IPS-18a (cell line): ENCODE measurements at regions not wholly inside any gene's neighbourhood (a gene's known extent, or its start where the extent isn't known, plus 50 kb on each side); places are given as distances from the start of the nearest gene placed in this dataset.

Experiments used
- H3K27ac ChIP-seq: one replicate; pipeline ENCODE4 v1.5.1; 2013; ENCODE audit warnings: low read length
- H3K27me3 ChIP-seq: one replicate; pipeline ENCODE4 v1.6.1; 2013; ENCODE audit warnings: mild to moderate bottlenecking, low read length; ENCODE audit not compliant: control insufficient read depth, insufficient read depth
- H3K36me3 ChIP-seq: one replicate; pipeline ENCODE4 v1.6.1; 2013; ENCODE audit warnings: low read depth, low read length; ENCODE audit not compliant: control insufficient read depth
- H3K4me1 ChIP-seq: one replicate; pipeline ENCODE4 v1.6.1; 2013; ENCODE audit warnings: low read depth, low read length; ENCODE audit not compliant: control insufficient read depth
- H3K4me3 ChIP-seq: one replicate; pipeline ENCODE4 v1.5.1; 2013; ENCODE audit warnings: low read length
- H3K9ac ChIP-seq: one replicate; pipeline ENCODE4 v1.6.1; 2013; ENCODE audit warnings: mild to moderate bottlenecking, low read length, moderate library complexity
- H3K9me3 ChIP-seq: one replicate; pipeline ENCODE4 v1.6.1; 2013; ENCODE audit warnings: low read depth, low read length; ENCODE audit not compliant: control insufficient read depth

- H3K4me3 ChIP-seq = no peak overlapping the region
- H3K4me1 ChIP-seq = no peaks in the 10 kb centered on the region
- H3K9ac ChIP-seq = no peak overlapping the region
- no peaks in the 10 kb centered on the region for H3K27me3 ChIP-seq
- H3K9me3 ChIP-seq = no peaks in the 10 kb centered on the region
- H3K27ac ChIP-seq = no peak overlapping the region
- H3K36me3 ChIP-seq = no peaks in the 10 kb centered on the region
These were observed 163.9 kb upstream of the AFDN start for GRCh38 chr6:167662881-167663205.

- Histone ChIP-seq H3K9ac (no peak overlapping the region), H3K36me3 (no peaks in the 10 kb centered on the region), H3K27ac (no peak overlapping the region), H3K4me3 (no peak overlapping the region), H3K27me3 (no peaks in the 10 kb centered on the region), H3K9me3 (no peaks in the 10 kb centered on the region), H3K4me1 (no peaks in the 10 kb centered on the region)
These were observed 163.4 kb upstream of the AFDN start for GRCh38 chr6:167663316-167663715.

GRCh38 chr6:167663784-167664443 is 162.8 kb upstream of the AFDN start:
- Histone ChIP-seq H3K36me3 (no peaks in the 10 kb centered on the region), H3K4me3 (no peak overlapping the region), H3K27ac (no peak overlapping the region), H3K27me3 (no peaks in the 10 kb centered on the region), H3K9ac (no peak overlapping the region), H3K9me3 (no peaks in the 10 kb centered on the region), H3K4me1 (no peaks in the 10 kb centered on the region)

GRCh38 chr6:167664678-167665660 is 161.7 kb upstream of the AFDN start:
- Histone ChIP-seq H3K4me1 (no peaks in the 10 kb centered on the region), H3K27ac (no peak overlapping the region), H3K36me3 (no peaks in the 10 kb centered on the region), H3K9me3 (no peaks in the 10 kb centered on the region), H3K9ac (no peak overlapping the region), H3K27me3 (no peaks in the 10 kb centered on the region), H3K4me3 (no peak overlapping the region)

- no peaks in the 10 kb centered on the region for H3K36me3 ChIP-seq
- H3K4me3 ChIP-seq = no peak overlapping the region
- H3K27ac ChIP-seq = no peak overlapping the region
- H3K9ac ChIP-seq = no peak overlapping the region
- no peaks in the 10 kb centered on the region for H3K9me3 ChIP-seq
- H3K27me3 ChIP-seq = no peaks in the 10 kb centered on the region
- no peaks in the 10 kb centered on the region for H3K4me1 ChIP-seq
These were observed 160.9 kb upstream of the AFDN start for GRCh38 chr6:167665698-167666330.

GRCh38 chr6:167666571-167667203 is 160.0 kb upstream of the AFDN start:
- H3K27me3 ChIP-seq = no peaks in the 10 kb centered on the region
- no peaks in the 10 kb centered on the region for H3K4me1 ChIP-seq
- no peak overlapping the region for H3K4me3 ChIP-seq
- H3K27ac ChIP-seq = no peak overlapping the region
- H3K36me3 ChIP-seq = no peaks in the 10 kb centered on the region
- no peak overlapping the region for H3K9ac ChIP-seq
- H3K9me3 ChIP-seq = no peaks in the 10 kb centered on the region

- Histone ChIP-seq H3K9ac (no peak overlapping the region), H3K27me3 (no peaks in the 10 kb centered on the region), H3K27ac (no peak overlapping the region), H3K4me3 (no peak overlapping the region), H3K9me3 (no peaks in the 10 kb centered on the region), H3K36me3 (no peaks in the 10 kb centered on the region), H3K4me1 (no peaks in the 10 kb centered on the region)
These were observed 159.3 kb upstream of the AFDN start for GRCh38 chr6:167667204-167668018.

- Histone ChIP-seq H3K4me3 (no peak overlapping the region), H3K9ac (no peak overlapping the region), H3K36me3 (no peaks in the 10 kb centered on the region), H3K9me3 (no peaks in the 10 kb centered on the region), H3K4me1 (no peaks in the 10 kb centered on the region), H3K27me3 (no peaks in the 10 kb centered on the region), H3K27ac (no peak overlapping the region)
These were observed 158.5 kb upstream of the AFDN start for GRCh38 chr6:167668019-167668753.

GRCh38 chr6:167668754-167669552 is 157.8 kb upstream of the AFDN start:
- no peak overlapping the region for H3K4me3 ChIP-seq
- no peak overlapping the region for H3K27ac ChIP-seq
- no peaks in the 10 kb centered on the region for H3K36me3 ChIP-seq
- no peak overlapping the region for H3K9ac ChIP-seq
- no peaks in the 10 kb centered on the region for H3K27me3 ChIP-seq
- H3K4me1 ChIP-seq = no peaks in the 10 kb centered on the region
- no peaks in the 10 kb centered on the region for H3K9me3 ChIP-seq

GRCh38 chr6:167669553-167669849 is 157.2 kb upstream of the AFDN start:
- Histone ChIP-seq H3K4me3 (no peak overlapping the region), H3K27ac (no peak overlapping the region), H3K4me1 (no peaks in the 10 kb centered on the region), H3K9me3 (no peaks in the 10 kb centered on the region), H3K9ac (no peak overlapping the region), H3K27me3 (no peaks in the 10 kb centered on the region), H3K36me3 (no peaks in the 10 kb centered on the region)
